ENCODE measurements at regions not wholly inside any gene's neighbourhood (a gene's known extent, or its start where the extent isn't known, plus 50 kb on each side); places are given as distances from the start of the nearest gene placed in this dataset.

- no peak for TF ChIP-seq CTCF (IDR thresholded peaks at IDR 0.05; ENCODE audit: low read depth, low read length, missing control alignments)
- no peak for DNase-seq (ENCODE audit: low read depth)
- H3K4me3 ChIP-seq (ENCODE audit: low read depth, low read length) = no peak overlapping the region
Observed at GRCh38 chr13:38590230-38590629, 96.6 kb upstream of the FREM2 start.

GRCh38 chr13:38590796-38591507 is 95.9 kb upstream of the FREM2 start:
- no peak for DNase-seq (ENCODE audit: low read depth)
- no peak for TF ChIP-seq CTCF (IDR thresholded peaks at IDR 0.05; ENCODE audit: low read depth, low read length, missing control alignments)
- no peak overlapping the region for H3K4me3 ChIP-seq (ENCODE audit: low read depth, low read length)

- no peak overlapping the region for H3K4me3 ChIP-seq (ENCODE audit: low read depth, low read length)
- DNase-seq (ENCODE audit: low read depth) = no peak
- no peak for TF ChIP-seq CTCF (IDR thresholded peaks at IDR 0.05; ENCODE audit: low read depth, low read length, missing control alignments)
Observed at GRCh38 chr13:38602266-38602665, 84.6 kb upstream of the FREM2 start.

- no peak for DNase-seq (ENCODE audit: low read depth)
- H3K4me3 ChIP-seq (ENCODE audit: low read depth, low read length) = no peak overlapping the region
- no peak for TF ChIP-seq CTCF (IDR thresholded peaks at IDR 0.05; ENCODE audit: low read depth, low read length, missing control alignments)
Observed at GRCh38 chr13:38606699-38607535, 80.0 kb upstream of the FREM2 start.

- no peak for TF ChIP-seq CTCF (IDR thresholded peaks at IDR 0.05; ENCODE audit: low read depth, low read length, missing control alignments)
- H3K4me3 ChIP-seq (ENCODE audit: low read depth, low read length) = no peak overlapping the region
- no peak for DNase-seq (ENCODE audit: low read depth)
Observed at GRCh38 chr13:38617936-38618335, 68.9 kb upstream of the FREM2 start.

- DNase-seq (ENCODE audit: low read depth) = no peak
- H3K4me3 ChIP-seq (ENCODE audit: low read depth, low read length) = no peak overlapping the region
- no peak for TF ChIP-seq CTCF (IDR thresholded peaks at IDR 0.05; ENCODE audit: low read depth, low read length, missing control alignments)
Observed at GRCh38 chr13:38618336-38618735, 68.5 kb upstream of the FREM2 start.
